B cell (primary cell): ENCODE measurements at regions not wholly inside any gene's neighbourhood (a gene's known extent, or its start where the extent isn't known, plus 50 kb on each side); places are given as distances from the start of the nearest gene placed in this dataset.
"Not testable (repeated sequence)": the region's sequence is repeated elsewhere in the genome, so short reads cannot be mapped to it uniquely, and the experiment has no call there.

ENCODE experiments used
- ATAC-seq: fragments of 200-7000 bp; cut with Tn5 transposase; one replicate; pipeline ENCODE4 v1.10.0; 2021; ENCODE audit warnings: low read depth, mild to moderate bottlenecking, moderate number of reproducible peaks, moderate library complexity
- CTCF ChIA-PET: fragments of 350-600 bp; sonication (Branson Sonifier 250); formaldehyde crosslinking; loops from one replicate; lab custom pipeline; 2021; ENCODE audit warnings: antibody characterized with exemption, inconsistent platforms; lab: Charles Lee
- POLR2A ChIA-PET: fragments of 350-600 bp; sonication (Branson Sonifier 250); formaldehyde crosslinking; loops from one replicate; lab custom pipeline; 2021; ENCODE audit warnings: antibody characterized with exemption; lab: Charles Lee
- DNase-seq: peaks from one replicate; pipeline ENCODE4 v3.0.0; 2013
- H2AFZ ChIP-seq: 2 replicates; pipeline ENCODE4 v1.6.1; 2012; ENCODE audit warnings: mild to moderate bottlenecking, low read depth, low read length; ENCODE audit not compliant: insufficient read depth, poor library complexity, severe bottlenecking
- H3K27ac ChIP-seq, 2 donors: 1 replicate in 1 of 2; 2 replicates in 1 of 2; pipeline ENCODE4 v1.5.1; 2012 to 2013; ENCODE audit warnings: low read length in 2 of 2, mild to moderate bottlenecking in 2 of 2, moderate library complexity in 1 of 2
- H3K27me3 ChIP-seq, 4 experiments: fragments of 200-600 bp in 1 of 4; sonication (generic) in 1 of 4; replicated peaks in 1 of 4; 1 replicate in 2 of 4; 2 replicates in 2 of 4; pipeline versions ENCODE4 v1.6.1 to v1.7.0; 2013 to 2016; ENCODE audit warnings: low read length in 3 of 4, mild to moderate bottlenecking in 2 of 4, mixed read lengths in 1 of 4, moderate library complexity in 1 of 4; ENCODE audit not compliant: insufficient read depth in 4 of 4, control insufficient read depth in 3 of 4; ENCODE audit errors: control extremely low read depth in 1 of 4
- H3K36me3 ChIP-seq, 2 experiments: replicated peaks in 1 of 2; 1 replicate in 1 of 2; 2 replicates in 1 of 2; pipeline versions ENCODE4 v1.6.1 to v1.7.1; 2013; ENCODE audit warnings: low read length in 1 of 2; ENCODE audit not compliant: insufficient read depth in 2 of 2, control insufficient read depth in 1 of 2; ENCODE audit errors: control extremely low read depth in 1 of 2, extremely low read depth in 1 of 2
- H3K4me1 ChIP-seq, 2 donors: fragments of 200-600 bp in 1 of 2; sonication (generic) in 1 of 2; 1 replicate in 1 of 2; 2 replicates in 1 of 2; pipeline versions ENCODE4 v1.5.1 to v1.6.1; 2013 to 2017; ENCODE audit warnings: low read length in 2 of 2; ENCODE audit not compliant: control insufficient read depth in 2 of 2, insufficient read depth in 2 of 2
- H3K4me2 ChIP-seq: replicated peaks from 2 replicates; pipeline ENCODE3; 2012; ENCODE audit warnings: mild to moderate bottlenecking, low read depth, low read length; ENCODE audit not compliant: poor library complexity, severe bottlenecking
- H3K4me3 ChIP-seq, 5 experiments: fragments of 200-600 bp in 1 of 5; sonication (generic) in 1 of 5; 1 replicate in 3 of 5; 2 replicates in 2 of 5; pipeline versions ENCODE4 v1.5.1 to v1.7.0; 2011 to 2016; ENCODE audit warnings: low read length in 4 of 5, mild to moderate bottlenecking in 4 of 5, low read depth in 2 of 5, control low read depth in 1 of 5, moderate library complexity in 1 of 5; ENCODE audit not compliant: insufficient read depth in 1 of 5; ENCODE audit errors: control extremely low read depth in 1 of 5, extremely low read depth in 1 of 5
- H3K79me2 ChIP-seq: fragments of 200-600 bp; sonication (generic); one replicate; pipeline ENCODE4 v1.6.0; 2016; ENCODE audit warnings: low read length; ENCODE audit not compliant: control insufficient read depth, insufficient read depth
- H3K9ac ChIP-seq: fragments of 200-600 bp; sonication (generic); 2 replicates; pipeline ENCODE4 v1.6.1; 2017; ENCODE audit warnings: mild to moderate bottlenecking, low read length, moderate library complexity
- H3K9me3 ChIP-seq, 3 donors: one replicate each; pipeline versions ENCODE4 v1.6.1 to v1.7.1; 2013; ENCODE audit warnings: low read length in 2 of 3; ENCODE audit not compliant: control insufficient read depth in 2 of 3, insufficient read depth in 1 of 3; ENCODE audit errors: control extremely low read depth in 1 of 3
- H4K20me1 ChIP-seq: 2 replicates; pipeline ENCODE4 v1.6.0; 2012; ENCODE audit warnings: mild to moderate bottlenecking, low read length; ENCODE audit not compliant: insufficient read depth, control insufficient read depth, poor library complexity, severe bottlenecking
- H3K27ac Mint-ChIP-seq: one replicate; pipeline ENCODE4 v1.8.0; 2021; ENCODE audit warnings: mixed read lengths
- H3K27me3 Mint-ChIP-seq: one replicate; pipeline ENCODE4 v1.8.0; 2021; ENCODE audit warnings: mixed read lengths
- H3K4me1 Mint-ChIP-seq: one replicate; pipeline ENCODE4 v1.8.0; 2021; ENCODE audit warnings: mixed read lengths
- H3K4me3 Mint-ChIP-seq: one replicate; pipeline ENCODE4 v1.8.0; 2021; ENCODE audit warnings: mixed read lengths
- H3K9me3 Mint-ChIP-seq: one replicate; pipeline ENCODE4 v1.8.0; 2022; ENCODE audit warnings: mixed read lengths; ENCODE audit not compliant: insufficient read depth
- CTCF ChIP-seq: fragments of 200-600 bp; IDR thresholded peaks from one replicate; pipeline ENCODE4 v1.8.0; 2022; ENCODE audit warnings: antibody characterized with exemption, mild to moderate bottlenecking
- EZH2 ChIP-seq: IDR thresholded peaks from 2 replicates; pipeline ENCODE4 v1.6.1; 2012; ENCODE audit warnings: borderline replicate concordance, low read depth, mild to moderate bottlenecking, moderate library complexity, low read length; ENCODE audit not compliant: insufficient read depth, poor library complexity, severe bottlenecking
- WGBS: methylation state at CpG from one replicate; pipeline ENCODE4 v1.1.5; 2013; ENCODE audit warnings: missing lambda C conversion rate; ENCODE audit not compliant: insufficient coverage; 5-methylcytosine and 5-hydroxymethylcytosine counted together
- intact Hi-C: fragments of 100-400 bp; cut with micrococcal nuclease; formaldehyde crosslinking; loops from one replicate; pipeline ENCODE4 v1.10.0; 2022

- H3K27me3 Mint-ChIP-seq, H3K9ac ChIP-seq, ATAC-seq, H4K20me1 ChIP-seq, H3K4me1 Mint-ChIP-seq, H3K4me3 Mint-ChIP-seq, H2AFZ ChIP-seq, H3K9me3 ChIP-seq, H3K79me2 ChIP-seq, POLR2A ChIA-PET, H3K27ac Mint-ChIP-seq, H3K4me2 ChIP-seq, H3K9me3 Mint-ChIP-seq, H3K4me3 ChIP-seq, H3K27ac ChIP-seq, H3K27me3 ChIP-seq, DNase-seq, intact Hi-C loops, CTCF ChIA-PET, H3K4me1 ChIP-seq: not testable (repeated sequence)
- H3K36me3 ChIP-seq: peaks cover 0 to 11% of the 10 kb centered on the region in 2 experiments
- no CpG with 5 or more reads among the region's 3 CpGs for WGBS
Observed at GRCh38 chr4:123005126-123005525, 82.7 kb upstream of the NUDT6 start.

- Histone ChIP-seq H3K4me3 (no peak overlapping the region), H3K9me3 (no peaks in the 10 kb centered on the region), H3K27me3 (no peaks in the 10 kb centered on the region), H4K20me1 (no peaks in the 10 kb centered on the region), H3K36me3 (peaks cover 0 to 11% of the 10 kb centered on the region in 2 experiments), H3K27ac (no peak overlapping the region), H3K9ac (no peak overlapping the region), H2AFZ (no peak overlapping the region), H3K79me2 (peaks cover 3% of the 10 kb centered on the region), H3K4me2 (no peak overlapping the region), H3K4me1 (no peaks in the 10 kb centered on the region)
- ChIA-PET CTCF (no interaction called here), POLR2A (no interaction called here)
- Mint-ChIP-seq H3K4me1 (no peaks in the 10 kb centered on the region), H3K4me3 (no peak overlapping the region), H3K27me3 (no peaks in the 10 kb centered on the region), H3K9me3 (no peaks in the 10 kb centered on the region), H3K27ac (no peak overlapping the region)
- no peak for TF ChIP-seq CTCF
- TF ChIP-seq EZH2: no peak
- intact Hi-C loops: no loop called here
- ATAC-seq: no peak
- no peak for DNase-seq
Observed at GRCh38 chr4:123007679-123008078, 85.3 kb upstream of the NUDT6 start.

- H2AFZ ChIP-seq, H3K4me2 ChIP-seq, H3K4me3 Mint-ChIP-seq, intact Hi-C loops, H3K27ac ChIP-seq, DNase-seq, H3K4me1 ChIP-seq, ATAC-seq, H3K4me1 Mint-ChIP-seq, H3K27me3 ChIP-seq, H3K79me2 ChIP-seq, H3K27ac Mint-ChIP-seq, H3K9ac ChIP-seq, POLR2A ChIA-PET, CTCF ChIA-PET, H3K27me3 Mint-ChIP-seq, H3K36me3 ChIP-seq, H4K20me1 ChIP-seq, H3K9me3 Mint-ChIP-seq, H3K9me3 ChIP-seq, H3K4me3 ChIP-seq: not testable (repeated sequence)
- WGBS: 98% methylated on average over 9 of the region's 12 CpGs
Observed at GRCh38 chr4:123012416-123012815, 90.0 kb upstream of the NUDT6 start.
